Osteocyte (in vitro differentiated cells): ENCODE measurements at regions not wholly inside any gene's neighbourhood (a gene's known extent, or its start where the extent isn't known, plus 50 kb on each side); places are given as distances from the start of the nearest gene placed in this dataset.

Experiments
- DNase-seq: peaks from one replicate; pipeline ENCODE4 v3.0.0; 2021; ENCODE audit warnings: mixed read lengths; ENCODE audit not compliant: unreplicated experiment; ENCODE audit errors: extremely low spot score
- H3K27ac Mint-ChIP-seq: one replicate; pipeline ENCODE4 v1.8.0; 2021; ENCODE audit warnings: mild to moderate bottlenecking, mixed read lengths; ENCODE audit not compliant: unreplicated experiment
- H3K27me3 Mint-ChIP-seq: one replicate; pipeline ENCODE4 v1.8.0; 2021; ENCODE audit warnings: mixed read lengths; ENCODE audit not compliant: unreplicated experiment
- H3K36me3 Mint-ChIP-seq: one replicate; pipeline ENCODE4 v1.8.0; 2021; ENCODE audit warnings: mixed read lengths; ENCODE audit not compliant: unreplicated experiment
- H3K4me1 Mint-ChIP-seq: one replicate; pipeline ENCODE4 v1.8.0; 2021; ENCODE audit warnings: mixed read lengths; ENCODE audit not compliant: unreplicated experiment
- H3K4me3 Mint-ChIP-seq: one replicate; pipeline ENCODE4 v1.8.0; 2021; ENCODE audit warnings: mild to moderate bottlenecking, moderate library complexity, mixed read lengths; ENCODE audit not compliant: unreplicated experiment
- H3K9me3 Mint-ChIP-seq: one replicate; pipeline ENCODE4 v1.8.0; 2021; ENCODE audit warnings: mixed read lengths; ENCODE audit not compliant: unreplicated experiment
- CTCF ChIP-seq: fragments of 200-600 bp; sonication (generic); IDR thresholded peaks from 2 replicates; pipeline ENCODE4 v1.5.0; 2021; ENCODE audit warnings: antibody characterized with exemption, mild to moderate bottlenecking, moderate library complexity

DNA sequence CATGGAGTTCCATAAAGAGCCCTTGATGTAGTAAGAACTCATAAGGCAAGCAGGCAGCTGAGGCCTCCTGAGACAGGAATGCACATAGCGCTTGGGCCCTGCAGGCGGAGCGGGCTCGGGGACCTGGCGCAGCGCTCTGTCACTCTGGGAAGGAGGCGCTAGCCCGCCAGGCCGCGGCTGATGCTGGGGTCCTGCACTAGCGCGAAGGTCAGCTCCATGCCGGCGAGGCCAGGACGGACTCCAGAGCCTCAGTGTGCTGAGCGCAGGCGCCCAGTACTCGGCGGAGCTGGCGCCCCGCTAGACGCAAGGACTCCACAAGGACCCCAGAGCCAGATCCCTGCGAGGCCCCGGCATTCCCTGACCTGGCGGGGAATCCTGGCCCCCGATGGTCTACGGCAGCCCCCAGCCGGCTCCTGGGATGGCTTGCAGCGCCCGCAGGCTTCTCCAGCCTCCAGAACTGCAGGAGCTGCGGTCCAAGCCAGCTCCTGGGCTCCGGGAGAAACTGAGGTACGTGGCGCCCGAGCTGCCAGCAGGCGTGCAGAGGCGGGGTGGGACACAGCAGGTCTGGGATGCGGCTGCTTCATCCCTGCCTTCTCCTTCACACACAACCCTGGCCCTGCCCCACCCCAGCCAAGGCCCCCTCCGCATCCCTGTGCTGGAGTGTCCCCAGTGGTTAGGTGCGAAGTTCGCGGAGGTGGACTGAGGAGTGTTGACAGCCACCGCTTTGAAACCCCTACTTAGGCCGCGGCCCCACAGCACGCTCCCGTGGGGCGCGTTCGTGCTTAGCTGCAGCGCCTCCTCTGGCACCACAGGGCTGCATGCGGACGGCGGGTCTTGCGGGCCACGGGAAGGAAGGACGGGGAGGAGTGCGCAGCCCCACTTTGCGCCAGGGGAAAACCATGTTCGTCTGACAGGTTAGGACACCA, 761.5 kb upstream of the POM121L12 start:
- Mint-ChIP-seq H3K9me3 (peaks cover 24% of the 10 kb centered on the region), H3K27ac (no peak overlapping the region), H3K4me3 (no peak overlapping the region), H3K36me3 (no peaks in the 10 kb centered on the region), H3K4me1 (no peaks in the 10 kb centered on the region), H3K27me3 (no peaks in the 10 kb centered on the region)
- TF ChIP-seq CTCF, result no peak
- no peak for DNase-seq

- H3K9me3 Mint-ChIP-seq, result peaks cover 14% of the 10 kb centered on the region
- no peaks in the 10 kb centered on the region for H3K4me1 Mint-ChIP-seq
- no peaks in the 10 kb centered on the region for H3K36me3 Mint-ChIP-seq
- DNase-seq, result no peak
- no peaks in the 10 kb centered on the region for H3K27me3 Mint-ChIP-seq
- TF ChIP-seq CTCF, result no peak
- H3K27ac Mint-ChIP-seq, result no peak overlapping the region
- H3K4me3 Mint-ChIP-seq, result no peak overlapping the region
These were observed 763.7 kb upstream of the POM121L12 start for GRCh38 chr7:52271703-52272102.

- no peak overlapping the region for H3K27ac Mint-ChIP-seq
- no peak overlapping the region for H3K4me3 Mint-ChIP-seq
- no peaks in the 10 kb centered on the region for H3K4me1 Mint-ChIP-seq
- TF ChIP-seq CTCF, result no peak
- no peaks in the 10 kb centered on the region for H3K27me3 Mint-ChIP-seq
- DNase-seq, result no peak
- no peaks in the 10 kb centered on the region for H3K36me3 Mint-ChIP-seq
- H3K9me3 Mint-ChIP-seq, result peaks cover 13% of the 10 kb centered on the region
These were observed 765.1 kb upstream of the POM121L12 start for GRCh38 chr7:52270301-52270700.

DNA sequence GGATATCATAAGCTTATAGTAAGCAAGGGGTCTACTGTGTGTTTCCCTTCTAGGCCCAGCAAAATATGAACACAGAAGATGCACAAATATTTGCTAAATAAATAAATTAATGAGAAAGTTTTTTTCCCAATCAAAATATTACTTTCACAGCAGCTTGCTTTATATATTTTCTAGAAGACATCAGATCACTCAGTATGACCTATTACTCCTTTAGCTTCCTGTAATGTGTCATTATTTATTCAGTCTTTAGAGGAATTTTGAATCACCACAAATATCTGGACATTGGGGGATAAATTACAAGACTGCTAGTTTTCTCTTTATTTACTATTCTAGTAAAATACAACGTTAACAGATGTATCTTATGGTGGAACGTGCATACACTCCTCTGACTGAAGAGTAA, 765.8 kb upstream of the POM121L12 start:
- Mint-ChIP-seq H3K4me1 (no peaks in the 10 kb centered on the region), H3K27ac (no peak overlapping the region), H3K27me3 (no peaks in the 10 kb centered on the region), H3K36me3 (no peaks in the 10 kb centered on the region), H3K9me3 (peaks cover 15% of the 10 kb centered on the region), H3K4me3 (no peak overlapping the region)
- no peak for TF ChIP-seq CTCF
- DNase-seq, result no peak

DNA sequence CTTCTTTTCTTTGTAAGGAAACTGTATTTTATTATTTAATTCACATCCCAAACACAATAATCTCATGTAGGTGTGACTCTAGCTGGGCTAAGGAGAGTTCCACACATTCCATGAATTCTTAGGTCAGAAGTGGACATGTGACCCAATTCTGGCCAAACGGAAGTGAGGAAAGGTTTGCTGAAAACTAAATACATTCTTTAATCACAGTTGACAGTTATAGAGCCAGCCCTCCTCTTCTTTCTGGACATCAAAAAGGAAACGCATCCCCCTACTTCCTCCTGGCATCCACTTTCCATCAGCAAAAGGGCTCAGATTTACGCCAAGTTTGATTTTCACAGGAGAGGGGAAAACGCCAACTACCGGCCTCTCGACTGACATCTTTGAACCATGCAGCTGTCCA, 774.4 kb upstream of the POM121L12 start:
- Mint-ChIP-seq H3K27ac (no peak overlapping the region), H3K4me1 (no peaks in the 10 kb centered on the region), H3K4me3 (no peak overlapping the region), H3K9me3 (peaks cover 42% of the 10 kb centered on the region), H3K27me3 (no peaks in the 10 kb centered on the region), H3K36me3 (no peaks in the 10 kb centered on the region)
- TF ChIP-seq CTCF, result no peak
- no peak for DNase-seq
